ENCODE measurements at regions not wholly inside any gene's neighbourhood (a gene's known extent, or its start where the extent isn't known, plus 50 kb on each side); places are given as distances from the start of the nearest gene placed in this dataset.

- no peak for DNase-seq (ENCODE audit: low spot score)
Observed at GRCh38 chr4:119715490-119716445, 87.2 kb upstream of the PDE5A start.

GRCh38 chr4:119709418-119709817, 80.8 kb upstream of the PDE5A start:
- no peak for DNase-seq (ENCODE audit: low spot score)

- no peak for DNase-seq (ENCODE audit: low spot score)
Observed at GRCh38 chr4:119707336-119707735, 78.7 kb upstream of the PDE5A start.

GRCh38 chr4:119706804-119707203, 78.2 kb upstream of the PDE5A start:
- DNase-seq (ENCODE audit: low spot score): no peak

- no peak for DNase-seq (ENCODE audit: low spot score)
Observed at GRCh38 chr4:119697887-119698393, 69.3 kb upstream of the PDE5A start.

- no peak for DNase-seq (ENCODE audit: low spot score)
Observed at GRCh38 chr4:119696963-119697362, 68.4 kb upstream of the PDE5A start.

- DNase-seq (ENCODE audit: low spot score): no peak
Observed at GRCh38 chr4:119695216-119695615, 66.6 kb upstream of the PDE5A start.

GRCh38 chr4:119693126-119693525, 64.5 kb upstream of the PDE5A start:
- no peak for DNase-seq (ENCODE audit: low spot score)

- DNase-seq (ENCODE audit: low spot score): no peak
Observed at GRCh38 chr4:119692001-119692400, 63.4 kb upstream of the PDE5A start.

GRCh38 chr4:119690871-119691270, 62.3 kb upstream of the PDE5A start:
- DNase-seq (ENCODE audit: low spot score): no peak

GRCh38 chr4:119688446-119688845, 59.8 kb upstream of the PDE5A start:
- DNase-seq (ENCODE audit: low spot score): no peak

GRCh38 chr4:119684463-119684862, 55.9 kb upstream of the PDE5A start:
- DNase-seq (ENCODE audit: low spot score): no peak

- DNase-seq (ENCODE audit: low spot score): no peak
Observed at GRCh38 chr4:119683518-119683917, 54.9 kb upstream of the PDE5A start.

GRCh38 chr4:119682099-119682498, 53.5 kb upstream of the PDE5A start:
- no peak for DNase-seq (ENCODE audit: low spot score)

- DNase-seq (ENCODE audit: low spot score): no peak
Observed at GRCh38 chr4:119679251-119679650, 50.6 kb upstream of the PDE5A start.

- no peak for DNase-seq (ENCODE audit: low spot score)
Observed at GRCh38 chr4:119678761-119679160, 50.2 kb upstream of the PDE5A start.
